ENCODE measurements at regions not wholly inside any gene's neighbourhood (a gene's known extent, or its start where the extent isn't known, plus 50 kb on each side); places are given as distances from the start of the nearest gene placed in this dataset.

DNA sequence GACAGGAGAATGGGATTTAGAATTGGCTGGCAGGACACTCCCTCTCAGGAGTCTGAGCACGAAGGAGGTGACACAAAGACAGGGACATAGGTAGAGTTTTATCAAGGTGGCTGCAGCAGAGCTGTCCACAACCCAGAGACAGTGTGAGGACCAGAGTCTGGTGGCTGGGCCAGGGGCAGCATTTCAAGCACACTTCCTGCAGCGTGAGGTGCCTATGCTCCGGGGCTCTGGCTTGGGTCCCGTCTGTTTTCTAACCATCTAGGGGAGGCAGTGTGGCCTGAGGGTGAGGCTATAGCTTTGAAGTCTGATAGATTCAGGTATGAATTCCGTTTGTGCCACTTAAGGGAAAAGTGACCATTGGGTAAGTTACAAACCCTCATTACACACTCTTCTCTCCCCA, 222.7 kb upstream of the ZMIZ1 start:
- TF ChIP-seq CTCF (IDR thresholded peaks at IDR 0.05) = no peak
- no peak for TF ChIP-seq ZFX (IDR thresholded peaks at IDR 0.05; ENCODE audit: borderline replicate concordance)

Measured in 22Rv1 (cell line).